ENCODE measurements at regions not wholly inside any gene's neighbourhood (a gene's known extent, or its start where the extent isn't known, plus 50 kb on each side); places are given as distances from the start of the nearest gene placed in this dataset.

- DNase-seq = no peak
- no peak for ATAC-seq
- Histone ChIP-seq H3K4me3 (ENCODE audit: low read length) (no peak overlapping the region), H3K27me3 (ENCODE audit: control insufficient read depth, insufficient read depth) (no peaks in the 10 kb centered on the region), H3K4me1 (ENCODE audit: control insufficient read depth, insufficient read depth, low read length) (no peaks in the 10 kb centered on the region), H3K9me3 (ENCODE audit: control insufficient read depth, low read length) (no peaks in the 10 kb centered on the region), H3K27ac (ENCODE audit: low read length) (no peak overlapping the region)
- intact Hi-C loops (cut with DNase I) = no loop called here
- 63% methylated on average over 5 of the region's 5 CpGs for WGBS
Observed at GRCh38 chr22:22815397-22816170, 72.0 kb upstream of the IGLL5 start.

GRCh38 chr22:22816171-22816514 lies 71.5 kb upstream of the IGLL5 start:
- no peak for ATAC-seq
- Histone ChIP-seq H3K27ac (ENCODE audit: low read length) (no peak overlapping the region), H3K27me3 (ENCODE audit: control insufficient read depth, insufficient read depth) (no peaks in the 10 kb centered on the region), H3K9me3 (ENCODE audit: control insufficient read depth, low read length) (no peaks in the 10 kb centered on the region), H3K4me3 (ENCODE audit: low read length) (no peak overlapping the region), H3K4me1 (ENCODE audit: control insufficient read depth, insufficient read depth, low read length) (no peaks in the 10 kb centered on the region)
- 89% methylated on average over 6 of the region's 6 CpGs for WGBS
- DNase-seq = no peak
- intact Hi-C loops (cut with DNase I) = no loop called here

- no peaks in the 10 kb centered on the region for H3K27me3 ChIP-seq (ENCODE audit: control insufficient read depth, insufficient read depth)
- no peaks in the 10 kb centered on the region for H3K4me1 ChIP-seq (ENCODE audit: control insufficient read depth, insufficient read depth, low read length)
- DNase-seq = no peak
- H3K4me3 ChIP-seq (ENCODE audit: low read length) = no peak overlapping the region
- WGBS = 76% methylated on average over 8 of the region's 8 CpGs
- H3K27ac ChIP-seq (ENCODE audit: low read length) = no peak overlapping the region
- intact Hi-C loops (cut with DNase I) = no loop called here
- no peak for ATAC-seq
- no peaks in the 10 kb centered on the region for H3K9me3 ChIP-seq (ENCODE audit: control insufficient read depth, low read length)
Observed at GRCh38 chr22:22816766-22817410, 70.7 kb upstream of the IGLL5 start.

GRCh38 chr22:22817468-22818201 lies 70.0 kb upstream of the IGLL5 start:
- 42% methylated on average over 5 of the region's 5 CpGs for WGBS
- DNase-seq (no peak), ATAC-seq (no peak)
- Histone ChIP-seq H3K4me3 (ENCODE audit: low read length) (no peak overlapping the region), H3K4me1 (ENCODE audit: control insufficient read depth, insufficient read depth, low read length) (no peaks in the 10 kb centered on the region), H3K27me3 (ENCODE audit: control insufficient read depth, insufficient read depth) (no peaks in the 10 kb centered on the region), H3K27ac (ENCODE audit: low read length) (no peak overlapping the region), H3K9me3 (ENCODE audit: control insufficient read depth, low read length) (no peaks in the 10 kb centered on the region)
- intact Hi-C loops (cut with DNase I) = no loop called here

GRCh38 chr22:22818202-22818538 lies 69.4 kb upstream of the IGLL5 start:
- no peak overlapping the region for H3K4me3 ChIP-seq (ENCODE audit: low read length)
- WGBS = 68% methylated on average over 3 of the region's 3 CpGs
- intact Hi-C loops (cut with DNase I) = no loop called here
- DNase-seq (no peak), ATAC-seq (no peak)
- H3K27ac ChIP-seq (ENCODE audit: low read length) = no peak overlapping the region
- H3K4me1 ChIP-seq (ENCODE audit: control insufficient read depth, insufficient read depth, low read length) = no peaks in the 10 kb centered on the region
- H3K27me3 ChIP-seq (ENCODE audit: control insufficient read depth, insufficient read depth) = no peaks in the 10 kb centered on the region
- no peaks in the 10 kb centered on the region for H3K9me3 ChIP-seq (ENCODE audit: control insufficient read depth, low read length)

- no peak overlapping the region for H3K27ac ChIP-seq (ENCODE audit: low read length)
- DNase-seq = no peak
- ATAC-seq = peak in 1 of 2 donors; percentile 14
- no peaks in the 10 kb centered on the region for H3K27me3 ChIP-seq (ENCODE audit: control insufficient read depth, insufficient read depth)
- 77% methylated on average over 12 of the region's 12 CpGs for WGBS
- no peaks in the 10 kb centered on the region for H3K9me3 ChIP-seq (ENCODE audit: control insufficient read depth, low read length)
- intact Hi-C loops (cut with DNase I) = no loop called here
- no peak overlapping the region for H3K4me3 ChIP-seq (ENCODE audit: low read length)
- H3K4me1 ChIP-seq (ENCODE audit: control insufficient read depth, insufficient read depth, low read length) = no peaks in the 10 kb centered on the region
Observed at GRCh38 chr22:22818861-22819855, 68.5 kb upstream of the IGLL5 start.

- intact Hi-C loops (cut with DNase I) = no loop called here
- DNase-seq (no peak), ATAC-seq (no peak)
- H3K27me3 ChIP-seq (ENCODE audit: control insufficient read depth, insufficient read depth) = no peaks in the 10 kb centered on the region
- no peaks in the 10 kb centered on the region for H3K9me3 ChIP-seq (ENCODE audit: control insufficient read depth, low read length)
- no peak overlapping the region for H3K4me3 ChIP-seq (ENCODE audit: low read length)
- WGBS = 89% methylated on average over 3 of the region's 3 CpGs
- no peak overlapping the region for H3K27ac ChIP-seq (ENCODE audit: low read length)
- H3K4me1 ChIP-seq (ENCODE audit: control insufficient read depth, insufficient read depth, low read length) = no peaks in the 10 kb centered on the region
Observed at GRCh38 chr22:22820076-22820475, 67.5 kb upstream of the IGLL5 start.

GRCh38 chr22:22820626-22821025 lies 67.0 kb upstream of the IGLL5 start:
- 78% methylated on average over 2 of the region's 2 CpGs for WGBS

GRCh38 chr22:22821340-22821739 lies 66.3 kb upstream of the IGLL5 start:
- Histone ChIP-seq H3K4me1 (ENCODE audit: control insufficient read depth, insufficient read depth, low read length) (no peaks in the 10 kb centered on the region), H3K27me3 (ENCODE audit: control insufficient read depth, insufficient read depth) (no peaks in the 10 kb centered on the region), H3K4me3 (ENCODE audit: low read length) (no peak overlapping the region), H3K27ac (ENCODE audit: low read length) (no peak overlapping the region), H3K9me3 (ENCODE audit: control insufficient read depth, low read length) (no peaks in the 10 kb centered on the region)
- intact Hi-C loops (cut with DNase I) = no loop called here
- DNase-seq (no peak), ATAC-seq (no peak)
- WGBS = 84% methylated on average over 2 of the region's 2 CpGs

More at GRCh38 chr22:22820626-22821025, 67.0 kb upstream of the IGLL5 start:
- H3K27me3 ChIP-seq (ENCODE audit: control insufficient read depth, insufficient read depth) = no peaks in the 10 kb centered on the region
- no peak for DNase-seq
- no peak overlapping the region for H3K4me3 ChIP-seq (ENCODE audit: low read length)
- no peaks in the 10 kb centered on the region for H3K4me1 ChIP-seq (ENCODE audit: control insufficient read depth, insufficient read depth, low read length)
- ATAC-seq = no peak
- no peaks in the 10 kb centered on the region for H3K9me3 ChIP-seq (ENCODE audit: control insufficient read depth, low read length)
- H3K27ac ChIP-seq (ENCODE audit: low read length) = no peak overlapping the region
- intact Hi-C loops (cut with DNase I) = no loop called here

GRCh38 chr22:22822106-22822505 lies 65.5 kb upstream of the IGLL5 start:
- H3K9me3 ChIP-seq (ENCODE audit: control insufficient read depth, low read length) = no peaks in the 10 kb centered on the region
- no peak overlapping the region for H3K27ac ChIP-seq (ENCODE audit: low read length)
- intact Hi-C loops (cut with DNase I) = no loop called here
- no peaks in the 10 kb centered on the region for H3K27me3 ChIP-seq (ENCODE audit: control insufficient read depth, insufficient read depth)
- 74% methylated on average over 6 of the region's 6 CpGs for WGBS
- DNase-seq (no peak), ATAC-seq (no peak)
- H3K4me3 ChIP-seq (ENCODE audit: low read length) = no peak overlapping the region
- no peaks in the 10 kb centered on the region for H3K4me1 ChIP-seq (ENCODE audit: control insufficient read depth, insufficient read depth, low read length)

Measured in right cardiac atrium (tissue), 5 donors.